Mesenchymal stem cell (in vitro differentiated cells and primary cell): ENCODE measurements at regions not wholly inside any gene's neighbourhood (a gene's known extent, or its start where the extent isn't known, plus 50 kb on each side); places are given as distances from the start of the nearest gene placed in this dataset.

Experiments
- DNase-seq: peaks from one replicate; pipeline ENCODE4 v3.0.0-alpha.2; 2013
- H2AFZ ChIP-seq: one replicate; pipeline ENCODE4 v1.6.1; 2013; ENCODE audit warnings: low read depth, mild to moderate bottlenecking, control low read depth, inconsistent platforms, low read length, moderate library complexity
- H2AK5ac ChIP-seq: 2 replicates; pipeline ENCODE4 v1.6.1; 2013; ENCODE audit warnings: low read length, moderate library complexity, mild to moderate bottlenecking, inconsistent platforms; ENCODE audit not compliant: severe bottlenecking
- H2BK120ac ChIP-seq: one replicate; pipeline ENCODE4 v1.6.1; 2013; ENCODE audit warnings: low read depth, mild to moderate bottlenecking, inconsistent platforms, low read length, moderate library complexity
- H2BK12ac ChIP-seq, 2 experiments: one replicate each; pipeline ENCODE4 v1.6.1; 2013; ENCODE audit warnings: inconsistent platforms in 2 of 2, low read length in 2 of 2, mild to moderate bottlenecking in 2 of 2, moderate library complexity in 2 of 2, control low read depth in 1 of 2
- H2BK15ac ChIP-seq: one replicate; pipeline ENCODE4 v1.6.1; 2013; ENCODE audit warnings: mild to moderate bottlenecking, low read depth, inconsistent platforms; ENCODE audit not compliant: poor library complexity, severe bottlenecking
- H2BK5ac ChIP-seq: 2 replicates; pipeline ENCODE4 v1.6.1; 2013; ENCODE audit warnings: low read depth, mild to moderate bottlenecking, low read length, control low read depth, inconsistent platforms; ENCODE audit not compliant: poor library complexity, severe bottlenecking
- H3K14ac ChIP-seq, 2 experiments: one replicate each; pipeline ENCODE4 v1.6.1; 2013; ENCODE audit warnings: inconsistent platforms in 2 of 2, low read length in 2 of 2, control low read depth in 1 of 2, mild to moderate bottlenecking in 1 of 2, moderate library complexity in 1 of 2
- H3K18ac ChIP-seq, 2 experiments: one replicate each; pipeline ENCODE4 v1.6.1; 2013; ENCODE audit warnings: inconsistent platforms in 2 of 2, low read length in 2 of 2, control low read depth in 1 of 2, low read depth in 1 of 2, mild to moderate bottlenecking in 1 of 2
- H3K23ac ChIP-seq, 2 experiments: one replicate each; pipeline ENCODE4 v1.6.1; 2013; ENCODE audit warnings: inconsistent platforms in 2 of 2, low read length in 2 of 2, mild to moderate bottlenecking in 2 of 2, moderate library complexity in 2 of 2, control low read depth in 1 of 2
- H3K27ac ChIP-seq: 2 replicates; pipeline ENCODE4 v1.5.1; 2013; ENCODE audit warnings: mild to moderate bottlenecking, moderate library complexity, low read length, control low read depth, inconsistent platforms; ENCODE audit not compliant: poor library complexity, severe bottlenecking
- H3K27me3 ChIP-seq, 2 experiments: 2 replicates each; pipeline versions ENCODE4 v1.6.1 to v1.7.0; 2013; ENCODE audit warnings: low read length in 2 of 2, mild to moderate bottlenecking in 2 of 2, moderate library complexity in 2 of 2, control low read depth in 1 of 2, inconsistent platforms in 1 of 2; ENCODE audit not compliant: control insufficient read depth in 1 of 2, insufficient read depth in 1 of 2
- H3K36me3 ChIP-seq, 2 experiments: 2 replicates each; pipeline versions ENCODE4 v1.6.1 to v1.7.0; 2013; ENCODE audit warnings: low read length in 2 of 2, control low read depth in 1 of 2, inconsistent platforms in 1 of 2, low read depth in 1 of 2, mild to moderate bottlenecking in 1 of 2; ENCODE audit not compliant: insufficient read depth in 2 of 2, control insufficient read depth in 1 of 2
- H3K4ac ChIP-seq, 2 experiments: one replicate each; pipeline ENCODE4 v1.6.1; 2013; ENCODE audit warnings: inconsistent platforms in 2 of 2, low read length in 2 of 2, mild to moderate bottlenecking in 2 of 2, moderate library complexity in 2 of 2, control low read depth in 1 of 2, low read depth in 1 of 2
- H3K4me1 ChIP-seq: 2 replicates; pipeline ENCODE4 v1.6.1; 2013; ENCODE audit warnings: low read depth, low read length, control low read depth; ENCODE audit not compliant: control insufficient read depth, insufficient read depth
- H3K4me2 ChIP-seq: 2 replicates; pipeline ENCODE4 v1.6.1; 2013; ENCODE audit warnings: low read length, mild to moderate bottlenecking, inconsistent platforms; ENCODE audit not compliant: poor library complexity, severe bottlenecking
- H3K4me3 ChIP-seq, 2 experiments: 2 replicates each; pipeline versions ENCODE4 v1.5.1 to v1.7.0; 2013; ENCODE audit warnings: low read length in 2 of 2, mild to moderate bottlenecking in 2 of 2, control low read depth in 1 of 2, low read depth in 1 of 2; ENCODE audit not compliant: insufficient read depth in 1 of 2
- H3K79me1 ChIP-seq: replicated peaks from 2 replicates; pipeline ENCODE4 v1.6.1; 2013; ENCODE audit warnings: mild to moderate bottlenecking, control low read depth, low read length, inconsistent platforms; ENCODE audit not compliant: poor library complexity, severe bottlenecking
- H3K9ac ChIP-seq: 2 replicates; pipeline ENCODE4 v1.7.0; 2013; ENCODE audit warnings: mild to moderate bottlenecking, low read length, moderate library complexity
- H3K9me3 ChIP-seq: 2 replicates; pipeline ENCODE4 v1.7.0; 2013; ENCODE audit warnings: mild to moderate bottlenecking, low read length; ENCODE audit not compliant: control insufficient read depth
- H4K8ac ChIP-seq: one replicate; pipeline ENCODE4 v1.6.1; 2013; ENCODE audit warnings: inconsistent platforms, mild to moderate bottlenecking, low read length, moderate library complexity
- H4K91ac ChIP-seq: one replicate; pipeline ENCODE4 v1.6.1; 2013; ENCODE audit warnings: mild to moderate bottlenecking, low read length, inconsistent platforms
- WGBS: methylation state at CpG from one replicate; pipeline ENCODE4 v1.1.7; 2013; ENCODE audit warnings: mixed read lengths; 5-methylcytosine and 5-hydroxymethylcytosine counted together

DNA sequence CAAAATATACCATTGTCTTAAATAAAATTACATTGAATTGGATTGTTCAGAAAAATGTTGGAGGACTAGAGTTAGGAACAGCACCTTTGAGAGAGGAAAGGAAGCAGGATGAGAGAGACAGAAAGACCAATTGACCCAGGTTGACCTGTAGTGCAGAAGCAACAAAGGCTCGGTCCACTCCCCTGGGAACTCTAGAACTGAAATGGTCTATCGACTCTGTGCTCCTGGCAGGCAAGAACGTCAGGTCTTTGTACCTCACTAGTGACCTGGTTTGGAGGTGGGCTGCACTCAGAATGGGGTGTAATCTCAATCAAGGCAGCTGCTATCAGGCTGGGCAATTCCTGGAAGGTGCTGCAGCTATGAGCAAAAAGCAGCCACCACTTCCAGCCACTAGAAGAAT is 110.8 kb downstream of the FAM174A start:
- Histone ChIP-seq H3K4me3 (no peak overlapping the region), H4K8ac (no peak overlapping the region), H4K91ac (no peak overlapping the region), H3K79me1 (no peaks in the 10 kb centered on the region), H2AK5ac (no peak overlapping the region), H3K14ac (no peak overlapping the region), H3K4me1 (peaks cover 1% of the 10 kb centered on the region), H3K27ac (no peak overlapping the region), H2AFZ (no peak overlapping the region), H3K9me3 (no peaks in the 10 kb centered on the region), H2BK5ac (no peak overlapping the region), H3K18ac (no peak overlapping the region), H3K4me2 (no peak overlapping the region), H3K23ac (no peak overlapping the region), H2BK12ac (no peak overlapping the region), H2BK120ac (no peak overlapping the region), H3K9ac (no peak overlapping the region), H3K4ac (no peak overlapping the region), H3K27me3 (no peaks in the 10 kb centered on the region), H2BK15ac (no peak overlapping the region), H3K36me3 (no peaks in the 10 kb centered on the region)
- 89% methylated on average over 3 of the region's 3 CpGs for WGBS
- no peak for DNase-seq

DNA sequence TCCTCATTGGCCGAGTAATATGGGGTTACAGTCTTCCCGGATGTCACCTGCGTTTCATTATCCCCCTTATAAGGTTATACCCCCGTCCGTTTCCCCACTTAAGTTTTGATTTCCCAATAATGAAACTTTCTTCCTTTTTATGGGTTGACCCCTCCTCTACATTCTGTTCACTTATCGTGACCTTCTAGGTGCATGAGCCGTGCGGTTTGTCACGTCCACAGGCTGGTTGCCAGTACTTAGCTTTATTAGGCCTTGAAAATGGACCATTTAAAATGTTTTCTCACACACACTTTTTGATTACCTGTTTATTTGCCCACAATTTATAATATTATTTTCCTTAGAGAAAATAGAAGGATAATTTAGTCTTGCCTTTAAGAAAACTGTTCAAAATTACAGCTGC is 111.5 kb downstream of the FAM174A start:
- H3K9ac ChIP-seq = no peak overlapping the region
- no peak overlapping the region for H3K4ac ChIP-seq
- H3K14ac ChIP-seq = no peak overlapping the region
- H3K27ac ChIP-seq = no peak overlapping the region
- no peak for DNase-seq
- no peak overlapping the region for H2AK5ac ChIP-seq
- no peak overlapping the region for H2BK120ac ChIP-seq
- H2BK12ac ChIP-seq = no peak overlapping the region
- H2AFZ ChIP-seq = no peak overlapping the region
- 79% methylated on average over 9 of the region's 9 CpGs for WGBS
- H3K4me3 ChIP-seq = no peak overlapping the region
- peaks cover 1% of the 10 kb centered on the region for H3K4me1 ChIP-seq
- no peak overlapping the region for H3K23ac ChIP-seq
- H3K4me2 ChIP-seq = no peak overlapping the region
- no peaks in the 10 kb centered on the region for H3K79me1 ChIP-seq
- no peaks in the 10 kb centered on the region for H3K9me3 ChIP-seq
- H3K18ac ChIP-seq = no peak overlapping the region
- H3K27me3 ChIP-seq = no peaks in the 10 kb centered on the region
- H3K36me3 ChIP-seq = no peaks in the 10 kb centered on the region
- H2BK15ac ChIP-seq = no peak overlapping the region
- no peak overlapping the region for H2BK5ac ChIP-seq
- H4K91ac ChIP-seq = no peak overlapping the region
- no peak overlapping the region for H4K8ac ChIP-seq

- Histone ChIP-seq H3K4me1 (peaks cover 1% of the 10 kb centered on the region), H2BK120ac (no peak overlapping the region), H3K23ac (no peak overlapping the region), H3K27me3 (no peaks in the 10 kb centered on the region), H2BK15ac (no peak overlapping the region), H3K9ac (no peak overlapping the region), H4K91ac (no peak overlapping the region), H2AFZ (no peak overlapping the region), H4K8ac (no peak overlapping the region), H3K9me3 (no peaks in the 10 kb centered on the region), H2BK12ac (no peak overlapping the region), H3K14ac (no peak overlapping the region), H2AK5ac (no peak overlapping the region), H2BK5ac (no peak overlapping the region), H3K4me2 (no peak overlapping the region), H3K79me1 (no peaks in the 10 kb centered on the region), H3K36me3 (no peaks in the 10 kb centered on the region), H3K4me3 (no peak overlapping the region), H3K18ac (no peak overlapping the region), H3K27ac (peak overlapping the region; percentile 12), H3K4ac (no peak overlapping the region)
- DNase-seq = no peak
- 91% methylated on average over 10 of the region's 10 CpGs for WGBS
These were observed 112.5 kb downstream of the FAM174A start for GRCh38 chr5:100647461-100648230.

GRCh38 chr5:100654895-100655294 is 119.7 kb downstream of the FAM174A start:
- no peaks in the 10 kb centered on the region for H3K36me3 ChIP-seq

More at GRCh38 chr5:100654895-100655294, 119.7 kb downstream of the FAM174A start:
- H3K4me3 ChIP-seq = no peak overlapping the region
- H2AK5ac ChIP-seq = no peak overlapping the region
- no peaks in the 10 kb centered on the region for H3K4me1 ChIP-seq
- H4K8ac ChIP-seq = no peak overlapping the region
- no peak overlapping the region for H3K18ac ChIP-seq
- H3K23ac ChIP-seq = no peak overlapping the region
- no peak overlapping the region for H2BK120ac ChIP-seq
- H2AFZ ChIP-seq = no peak overlapping the region
- no peak overlapping the region for H2BK12ac ChIP-seq
- no peak overlapping the region for H3K4ac ChIP-seq
- DNase-seq = no peak
- no peak overlapping the region for H3K27ac ChIP-seq
- H3K14ac ChIP-seq = no peak overlapping the region
- H2BK15ac ChIP-seq = no peak overlapping the region
- H4K91ac ChIP-seq = no peak overlapping the region
- no peak overlapping the region for H3K9ac ChIP-seq
- H3K27me3 ChIP-seq = no peaks in the 10 kb centered on the region
- no peaks in the 10 kb centered on the region for H3K79me1 ChIP-seq
- no peaks in the 10 kb centered on the region for H3K9me3 ChIP-seq
- no peak overlapping the region for H2BK5ac ChIP-seq
- no peak overlapping the region for H3K4me2 ChIP-seq
